ENCODE measurements at regions not wholly inside any gene's neighbourhood (a gene's known extent, or its start where the extent isn't known, plus 50 kb on each side); places are given as distances from the start of the nearest gene placed in this dataset.
"Not testable (repeated sequence)": the region's sequence is repeated elsewhere in the genome, so short reads cannot be mapped to it uniquely, and the experiment has no call there.

DNA sequence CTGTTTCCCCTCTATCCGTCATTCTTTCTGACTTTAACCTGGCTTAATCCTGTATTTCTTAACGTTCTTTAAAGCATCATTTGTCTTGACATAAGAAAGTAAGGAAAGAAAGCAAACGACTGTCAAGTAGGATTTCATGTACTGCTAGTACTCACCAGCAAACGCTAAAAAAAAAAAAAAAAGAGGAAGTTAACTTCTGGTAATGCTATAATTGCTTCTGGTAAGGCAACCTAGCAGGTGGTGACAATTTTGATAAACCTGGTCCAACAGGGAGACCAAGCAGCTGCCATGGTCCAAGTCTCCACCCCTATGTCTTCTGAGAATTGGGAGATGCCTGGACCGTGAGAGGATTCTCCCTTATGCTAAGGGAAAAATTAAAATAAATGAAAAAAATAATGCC, 306.6 kb downstream of the DAD1 start:
- Histone ChIP-seq H3K4me1 (no peaks in the 10 kb centered on the region), H3K36me3 (no peaks in the 10 kb centered on the region), H3K27ac (no peak overlapping the region), H3K9me3 (no peaks in the 10 kb centered on the region), H3K4me3 (no peak overlapping the region), H3K27me3 (no peaks in the 10 kb centered on the region)
- no peak for DNase-seq (ENCODE audit: extremely low spot score in 2 of 2)
- intact Hi-C loops (cut with DNase I) = no loop called here
- TF ChIP-seq, protein P1, sequence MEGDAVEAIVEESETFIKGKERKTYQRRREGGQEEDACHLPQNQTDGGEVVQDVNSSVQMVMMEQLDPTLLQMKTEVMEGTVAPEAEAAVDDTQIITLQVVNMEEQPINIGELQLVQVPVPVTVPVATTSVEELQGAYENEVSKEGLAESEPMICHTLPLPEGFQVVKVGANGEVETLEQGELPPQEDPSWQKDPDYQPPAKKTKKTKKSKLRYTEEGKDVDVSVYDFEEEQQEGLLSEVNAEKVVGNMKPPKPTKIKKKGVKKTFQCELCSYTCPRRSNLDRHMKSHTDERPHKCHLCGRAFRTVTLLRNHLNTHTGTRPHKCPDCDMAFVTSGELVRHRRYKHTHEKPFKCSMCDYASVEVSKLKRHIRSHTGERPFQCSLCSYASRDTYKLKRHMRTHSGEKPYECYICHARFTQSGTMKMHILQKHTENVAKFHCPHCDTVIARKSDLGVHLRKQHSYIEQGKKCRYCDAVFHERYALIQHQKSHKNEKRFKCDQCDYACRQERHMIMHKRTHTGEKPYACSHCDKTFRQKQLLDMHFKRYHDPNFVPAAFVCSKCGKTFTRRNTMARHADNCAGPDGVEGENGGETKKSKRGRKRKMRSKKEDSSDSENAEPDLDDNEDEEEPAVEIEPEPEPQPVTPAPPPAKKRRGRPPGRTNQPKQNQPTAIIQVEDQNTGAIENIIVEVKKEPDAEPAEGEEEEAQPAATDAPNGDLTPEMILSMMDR (IDR thresholded peaks at IDR 0.05) = no peak
- TF ChIP-seq POLR2AphosphoS5 (IDR thresholded peaks at IDR 0.05; ENCODE audit: insufficient read depth in 1 of 2, low read depth in 1 of 2) = no peak
- no peak for TF ChIP-seq POLR2A (IDR thresholded peaks at IDR 0.05)

DNA sequence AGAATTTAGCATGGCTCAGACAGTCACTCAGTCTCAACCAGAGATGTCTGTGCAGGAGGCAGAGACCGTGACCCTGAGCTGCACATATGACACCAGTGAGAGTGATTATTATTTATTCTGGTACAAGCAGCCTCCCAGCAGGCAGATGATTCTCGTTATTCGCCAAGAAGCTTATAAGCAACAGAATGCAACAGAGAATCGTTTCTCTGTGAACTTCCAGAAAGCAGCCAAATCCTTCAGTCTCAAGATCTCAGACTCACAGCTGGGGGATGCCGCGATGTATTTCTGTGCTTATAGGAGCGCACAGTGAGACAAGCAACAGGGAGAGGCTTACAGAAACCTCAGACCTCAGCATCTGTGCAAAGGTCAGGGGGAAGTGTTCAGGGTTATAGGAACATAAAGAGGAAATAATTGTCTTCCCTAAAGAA, 307.6 kb downstream of the DAD1 start:
- H3K27me3 ChIP-seq; DNase-seq (ENCODE audit: extremely low spot score in 2 of 2); intact Hi-C loops (cut with DNase I); H3K27ac ChIP-seq; H3K4me3 ChIP-seq; H3K9me3 ChIP-seq; H3K4me1 ChIP-seq; H3K36me3 ChIP-seq: not testable (repeated sequence)

DNA sequence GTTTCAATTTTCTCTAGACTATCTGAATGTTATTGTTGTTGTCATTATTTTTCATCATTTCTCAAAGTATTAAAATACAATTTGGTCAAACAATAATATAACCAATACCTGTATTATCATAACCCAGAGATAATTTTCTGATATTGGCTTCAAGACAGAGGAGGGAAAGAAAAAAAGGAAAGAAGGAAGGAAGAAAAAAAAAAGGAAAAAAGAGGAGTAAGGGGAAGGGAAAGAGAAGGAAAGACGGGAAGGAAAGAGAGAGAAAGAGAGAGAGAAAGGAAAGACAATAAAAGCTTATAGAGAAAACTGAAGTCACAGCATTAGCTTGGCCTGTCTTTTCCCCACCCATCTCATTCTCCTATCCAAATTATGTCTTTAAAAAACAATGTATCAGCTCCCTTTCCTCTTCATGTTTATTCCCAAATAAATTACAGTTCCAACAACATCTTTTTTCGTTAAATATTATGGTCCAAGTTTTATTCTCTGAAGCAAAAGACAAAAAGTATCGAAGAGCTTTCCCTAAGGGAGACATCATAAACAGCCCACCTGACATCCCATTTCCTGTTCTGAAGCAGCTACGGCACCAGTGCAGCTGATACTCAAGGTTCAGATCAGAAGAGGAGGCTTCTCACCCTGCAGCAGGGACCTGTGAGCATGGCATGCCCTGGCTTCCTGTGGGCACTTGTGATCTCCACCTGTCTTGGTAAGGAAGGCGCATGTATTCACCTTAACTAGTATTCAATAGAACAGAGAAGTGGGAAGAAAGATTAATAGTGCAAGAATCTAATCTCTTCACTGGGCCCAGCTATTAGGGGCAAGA, 308.3 kb downstream of the DAD1 start:
- DNase-seq (ENCODE audit: extremely low spot score in 2 of 2) = no peak
- H3K27ac ChIP-seq = no peak overlapping the region
- no peaks in the 10 kb centered on the region for H3K36me3 ChIP-seq
- intact Hi-C loops (cut with DNase I) = no loop called here
- H3K27me3 ChIP-seq = no peaks in the 10 kb centered on the region
- no peaks in the 10 kb centered on the region for H3K4me1 ChIP-seq
- H3K9me3 ChIP-seq = no peaks in the 10 kb centered on the region
- no peak overlapping the region for H3K4me3 ChIP-seq
- TF ChIP-seq POLR2A (IDR thresholded peaks at IDR 0.05) = no peak
- TF ChIP-seq, protein P1 (IDR thresholded peaks at IDR 0.05) = no peak
- TF ChIP-seq POLR2AphosphoS5 (IDR thresholded peaks at IDR 0.05; ENCODE audit: insufficient read depth in 1 of 2, low read depth in 1 of 2) = no peak

DNA sequence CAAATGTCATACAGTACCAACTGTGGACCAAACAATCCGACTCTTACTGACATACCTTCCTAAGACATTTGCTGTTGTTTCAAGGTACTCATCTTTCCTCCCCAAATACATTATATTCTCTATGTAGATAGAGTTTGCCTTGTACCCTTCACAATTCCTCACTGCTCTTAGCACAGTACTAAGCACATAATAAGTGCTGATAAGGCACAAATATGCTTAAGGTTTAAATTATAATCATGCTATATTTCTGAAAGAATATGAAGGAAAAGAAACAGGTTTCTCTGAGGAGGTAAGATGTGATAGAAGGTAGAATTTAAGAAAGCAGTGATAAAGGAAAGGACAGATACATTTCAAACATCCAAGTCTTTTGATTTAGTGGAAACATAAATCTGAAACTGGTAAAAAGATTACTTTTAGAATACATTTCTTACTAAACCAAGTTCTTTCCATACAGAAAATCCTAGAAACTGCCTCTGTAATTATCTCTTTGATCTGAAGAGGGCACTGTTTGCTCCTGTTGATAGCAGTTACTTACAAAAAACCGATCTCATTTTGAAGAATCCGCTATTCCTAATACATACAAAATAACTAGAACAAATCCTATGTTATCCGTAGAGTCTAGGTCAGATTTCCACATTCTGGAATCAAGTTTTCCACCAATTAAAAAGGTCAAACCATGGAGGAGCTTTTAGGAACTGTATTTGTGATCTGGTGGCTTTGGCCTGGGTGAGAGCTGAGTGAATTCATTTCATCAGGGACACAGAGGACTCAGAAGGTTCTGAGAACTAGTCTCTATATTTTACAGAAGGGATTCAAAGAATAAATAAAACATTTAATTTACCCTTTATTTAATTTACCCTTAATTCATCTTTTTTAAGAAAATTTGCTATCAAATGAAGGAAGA, 311.9 kb downstream of the DAD1 start:
- no peaks in the 10 kb centered on the region for H3K27me3 ChIP-seq

More for the DNA sequence above, 311.9 kb downstream of the DAD1 start:
- no peak overlapping the region for H3K27ac ChIP-seq
- no peaks in the 10 kb centered on the region for H3K4me1 ChIP-seq
- TF ChIP-seq POLR2AphosphoS5 (IDR thresholded peaks at IDR 0.05; ENCODE audit: insufficient read depth in 1 of 2, low read depth in 1 of 2) (no peak), POLR2A (IDR thresholded peaks at IDR 0.05) (no peak)
- TF ChIP-seq, protein P1 (IDR thresholded peaks at IDR 0.05) = no peak
- intact Hi-C loops (cut with DNase I) = no loop called here
- no peaks in the 10 kb centered on the region for H3K9me3 ChIP-seq
- H3K4me3 ChIP-seq = no peak overlapping the region
- DNase-seq (ENCODE audit: extremely low spot score in 2 of 2) = no peak
- no peaks in the 10 kb centered on the region for H3K36me3 ChIP-seq

Measured in vagina (tissue), 2 donors.